Spinal cord (tissue), 9 donors: ENCODE measurements at regions not wholly inside any gene's neighbourhood (a gene's known extent, or its start where the extent isn't known, plus 50 kb on each side); places are given as distances from the start of the nearest gene placed in this dataset.

ENCODE experiments used
- DNase-seq, 6 donors: peaks; one replicate each; pipeline versions ENCODE4 v3.0.0 to v3.0.0-alpha.2; 2013 to 2015; ENCODE audit warnings: low spot score in 6 of 6, low read depth in 4 of 6
- H3K27ac ChIP-seq: one replicate; pipeline ENCODE4 v1.5.1; 2013; ENCODE audit warnings: low read depth, low read length, control low read depth
- H3K27me3 ChIP-seq: one replicate; pipeline ENCODE4 v1.6.1; 2013; ENCODE audit warnings: low read length; ENCODE audit not compliant: control insufficient read depth, insufficient read depth
- H3K36me3 ChIP-seq: one replicate; pipeline ENCODE4 v1.6.1; 2013; ENCODE audit warnings: low read length; ENCODE audit not compliant: control insufficient read depth, insufficient read depth
- H3K4me1 ChIP-seq: one replicate; pipeline ENCODE4 v1.6.1; 2013; ENCODE audit warnings: low read length; ENCODE audit not compliant: control insufficient read depth, insufficient read depth
- H3K4me3 ChIP-seq: one replicate; pipeline ENCODE4 v1.5.1; 2013; ENCODE audit warnings: low read depth, low read length, control low read depth
- H3K9me3 ChIP-seq: one replicate; pipeline ENCODE4 v1.6.1; 2013; ENCODE audit warnings: low read length; ENCODE audit not compliant: control insufficient read depth, insufficient read depth
- WGBS: methylation state at CpG from one replicate; pipeline ENCODE4 v1.1.5; 2013; ENCODE audit warnings: missing lambda C conversion rate; ENCODE audit not compliant: insufficient coverage; 5-methylcytosine and 5-hydroxymethylcytosine counted together
- donor health status: healthy.

DNA sequence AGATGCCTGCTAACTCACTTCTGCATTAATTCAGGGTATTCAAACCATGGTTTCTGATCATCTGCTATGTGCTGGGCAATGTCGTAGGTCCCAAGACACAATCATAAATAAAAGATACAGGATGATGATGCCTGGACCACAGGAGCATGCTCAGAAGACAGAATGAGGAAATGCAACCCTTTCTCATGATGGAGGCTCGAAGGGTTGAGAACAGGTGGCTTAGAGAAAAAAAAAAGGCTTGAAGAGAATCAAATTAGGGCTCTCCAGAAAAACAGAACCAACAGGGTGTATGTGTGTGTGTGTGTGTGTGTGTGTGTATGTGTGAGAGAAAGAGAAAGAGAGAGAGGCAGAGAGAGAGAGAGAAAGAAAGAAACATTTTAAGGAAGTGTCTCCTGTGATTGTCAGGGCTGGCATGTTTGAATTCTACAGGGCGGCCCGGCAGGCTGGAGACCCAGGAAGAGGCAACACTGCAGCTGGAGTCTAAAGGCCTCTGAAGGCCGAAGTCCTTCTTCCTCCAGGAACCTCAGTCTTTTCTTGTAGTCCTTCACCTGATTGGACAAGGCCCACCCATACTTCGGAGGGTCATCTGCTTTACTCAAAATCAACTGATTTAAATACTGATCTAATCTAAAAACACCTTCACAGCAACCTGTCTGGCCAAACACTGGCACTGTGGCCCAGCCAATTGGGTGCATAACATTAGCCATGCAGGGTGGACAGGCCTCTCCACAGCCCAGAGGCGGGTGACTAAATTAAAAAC, 143.8 kb downstream of the ERMARD start:
- no peak for DNase-seq
- H3K36me3 ChIP-seq, result no peaks in the 10 kb centered on the region

DNA sequence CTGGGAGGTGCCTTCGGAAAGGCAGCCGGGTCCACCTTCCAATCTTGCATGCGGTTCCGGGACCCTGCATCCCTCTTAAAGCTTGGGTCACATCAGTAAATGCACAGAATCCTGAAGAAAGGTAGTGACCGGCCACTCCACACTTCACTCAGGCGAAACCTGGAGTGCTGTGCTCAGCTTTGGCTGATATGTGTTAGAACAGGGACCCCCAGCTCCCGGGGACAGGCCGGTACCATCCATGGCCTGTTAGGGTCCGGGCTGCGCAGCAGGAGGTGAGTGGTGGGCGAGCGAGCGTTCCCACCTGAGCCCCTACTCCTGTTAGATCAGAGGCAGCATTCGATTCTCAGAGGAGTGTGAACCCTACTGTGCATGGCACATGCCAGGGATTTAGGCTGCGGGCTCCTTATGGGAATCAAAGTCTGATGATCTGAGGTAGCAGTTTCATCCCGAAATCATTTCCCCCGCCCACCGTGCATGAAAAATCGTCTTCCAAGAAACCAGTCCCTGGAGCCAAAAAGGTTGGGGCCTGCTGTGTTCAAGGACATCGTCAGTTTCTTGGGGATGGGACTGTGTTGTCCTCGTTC, 143.0 kb downstream of the ERMARD start:
- Histone ChIP-seq H3K4me1 (peaks cover 3% of the 10 kb centered on the region), H3K4me3 (no peak overlapping the region), H3K27ac (no peak overlapping the region), H3K36me3 (no peaks in the 10 kb centered on the region), H3K9me3 (no peaks in the 10 kb centered on the region), H3K27me3 (no peaks in the 10 kb centered on the region)
- DNase-seq, result no peak
- 87% methylated on average over 21 of the region's 21 CpGs for WGBS

More for the DNA sequence above, 143.8 kb downstream of the ERMARD start:
- Histone ChIP-seq H3K27me3 (no peaks in the 10 kb centered on the region), H3K9me3 (no peaks in the 10 kb centered on the region), H3K4me3 (no peak overlapping the region), H3K4me1 (peaks cover 3% of the 10 kb centered on the region), H3K27ac (no peak overlapping the region)
- WGBS, result 89% methylated on average over 5 of the region's 7 CpGs

DNA sequence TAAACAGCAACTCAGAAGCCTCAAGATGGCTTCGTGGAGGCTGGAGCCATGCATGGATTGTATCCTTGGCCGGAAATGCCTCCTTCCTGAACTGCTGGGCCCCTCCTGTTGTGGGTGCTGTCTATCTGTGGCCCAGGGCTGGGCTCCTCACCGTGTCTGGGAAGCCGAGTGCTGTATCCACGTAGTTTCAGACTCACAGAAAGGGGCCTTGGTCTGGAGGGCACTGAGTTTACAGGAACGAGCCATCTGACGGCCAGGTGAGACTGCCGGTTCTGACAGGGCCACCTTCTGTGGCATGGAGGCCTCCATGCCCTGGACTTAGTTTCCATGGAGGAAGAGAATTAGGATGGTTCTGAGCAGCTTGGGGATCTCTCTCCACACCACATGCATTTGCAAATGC, 142.2 kb downstream of the ERMARD start:
- no peak overlapping the region for H3K4me3 ChIP-seq
- H3K36me3 ChIP-seq, result no peaks in the 10 kb centered on the region
- WGBS, result 73% methylated on average over 8 of the region's 8 CpGs
- DNase-seq, result no peak
- H3K9me3 ChIP-seq, result no peaks in the 10 kb centered on the region
- H3K27me3 ChIP-seq, result no peaks in the 10 kb centered on the region
- no peak overlapping the region for H3K27ac ChIP-seq
- peaks cover 3% of the 10 kb centered on the region for H3K4me1 ChIP-seq

DNA sequence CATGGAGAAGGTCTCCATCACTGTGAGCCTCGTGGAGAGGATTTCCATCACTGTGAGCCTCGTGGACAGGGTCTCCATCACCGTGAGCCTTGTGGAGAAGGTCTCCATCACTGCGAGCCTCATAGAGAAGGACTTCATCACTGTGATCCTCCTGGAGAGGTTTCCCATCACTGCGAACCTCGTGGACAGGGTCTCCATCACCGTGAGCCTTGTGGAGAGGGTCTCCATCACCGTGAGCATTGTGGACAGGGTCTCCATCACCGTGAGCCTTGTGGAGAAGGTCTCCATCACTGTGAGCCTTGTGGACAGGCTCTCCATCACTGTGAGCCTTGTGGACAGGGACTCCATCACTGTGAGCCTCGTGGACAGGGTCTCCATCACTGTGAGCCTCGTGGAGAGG, 140.4 kb downstream of the ERMARD start:
- Histone ChIP-seq H3K27me3 (no peaks in the 10 kb centered on the region), H3K4me3 (no peak overlapping the region), H3K36me3 (no peaks in the 10 kb centered on the region), H3K4me1 (peaks cover 3% of the 10 kb centered on the region), H3K27ac (no peak overlapping the region), H3K9me3 (no peaks in the 10 kb centered on the region)
- 67% methylated on average over 11 of the region's 11 CpGs for WGBS
- DNase-seq, result no peak

DNA sequence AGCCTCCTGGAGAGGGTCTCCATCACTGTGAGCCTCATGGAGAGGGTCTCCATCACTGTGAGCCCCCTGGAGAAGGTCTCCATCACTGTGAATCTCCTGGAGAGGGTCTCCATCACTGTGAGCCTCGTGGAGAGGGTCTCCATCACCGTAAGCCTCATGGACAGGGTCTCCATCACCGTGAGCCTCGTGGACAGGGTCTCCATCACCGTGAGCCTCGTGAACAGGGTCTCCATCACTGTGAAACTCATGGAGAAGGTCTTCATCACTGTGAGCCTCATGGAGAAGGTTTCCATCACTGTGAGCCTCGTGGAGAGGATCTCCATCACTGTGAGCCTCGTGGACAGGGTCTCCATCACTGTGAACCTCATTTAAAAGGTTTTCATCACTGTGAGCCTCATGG, 140.0 kb downstream of the ERMARD start:
- DNase-seq, result no peak
- no peaks in the 10 kb centered on the region for H3K36me3 ChIP-seq
- 67% methylated on average over 8 of the region's 8 CpGs for WGBS
- no peak overlapping the region for H3K4me3 ChIP-seq
- H3K9me3 ChIP-seq, result no peaks in the 10 kb centered on the region
- no peak overlapping the region for H3K27ac ChIP-seq
- H3K4me1 ChIP-seq, result peaks cover 3% of the 10 kb centered on the region
- no peaks in the 10 kb centered on the region for H3K27me3 ChIP-seq

DNA sequence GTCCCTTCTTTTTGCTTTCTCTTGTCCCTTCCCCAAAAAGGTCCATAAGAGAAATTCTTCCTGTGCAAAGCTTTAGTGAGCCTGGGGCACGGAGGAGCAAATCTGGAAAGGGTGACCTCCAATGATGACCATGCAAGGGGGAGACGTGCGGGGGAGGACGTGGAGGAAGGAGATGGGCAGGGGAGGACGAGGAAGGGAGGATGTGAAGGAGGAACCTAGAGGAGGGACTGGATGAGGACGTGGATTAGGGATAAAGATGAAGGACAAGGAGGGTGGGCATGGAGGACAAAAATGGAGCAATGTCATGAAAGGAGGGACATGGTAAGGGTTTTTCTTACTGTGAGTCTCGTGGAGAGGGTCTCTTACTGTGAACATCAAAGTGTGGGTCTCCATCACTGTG, 139.5 kb downstream of the ERMARD start:
- no peak overlapping the region for H3K4me3 ChIP-seq
- no peaks in the 10 kb centered on the region for H3K27me3 ChIP-seq
- 93% methylated on average over 7 of the region's 7 CpGs for WGBS
- DNase-seq, result no peak
- no peaks in the 10 kb centered on the region for H3K9me3 ChIP-seq
- peaks cover 3% of the 10 kb centered on the region for H3K4me1 ChIP-seq
- no peak overlapping the region for H3K27ac ChIP-seq
- H3K36me3 ChIP-seq, result no peaks in the 10 kb centered on the region

DNA sequence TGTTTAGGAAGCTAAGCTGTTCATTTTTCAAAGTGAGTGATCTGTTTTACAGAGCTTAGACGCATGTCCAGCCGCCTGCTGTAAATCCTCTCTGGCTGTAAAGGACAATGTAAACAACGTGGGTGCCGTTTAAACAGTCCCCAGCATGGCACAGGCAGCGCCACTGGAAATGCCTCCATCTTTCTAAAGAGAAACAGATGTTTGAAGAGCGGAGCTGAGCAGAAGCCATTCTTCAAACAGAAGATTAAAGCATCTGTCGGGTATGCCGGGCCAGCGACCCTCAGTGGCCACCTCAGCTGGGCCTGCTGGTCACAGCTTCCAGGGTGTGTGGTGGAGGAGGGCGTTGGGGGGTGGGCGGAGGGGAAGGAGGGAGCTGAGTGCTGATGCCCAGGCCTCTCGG, 138.6 kb downstream of the ERMARD start:
- WGBS, result 29% methylated on average over 8 of the region's 12 CpGs

DNA sequence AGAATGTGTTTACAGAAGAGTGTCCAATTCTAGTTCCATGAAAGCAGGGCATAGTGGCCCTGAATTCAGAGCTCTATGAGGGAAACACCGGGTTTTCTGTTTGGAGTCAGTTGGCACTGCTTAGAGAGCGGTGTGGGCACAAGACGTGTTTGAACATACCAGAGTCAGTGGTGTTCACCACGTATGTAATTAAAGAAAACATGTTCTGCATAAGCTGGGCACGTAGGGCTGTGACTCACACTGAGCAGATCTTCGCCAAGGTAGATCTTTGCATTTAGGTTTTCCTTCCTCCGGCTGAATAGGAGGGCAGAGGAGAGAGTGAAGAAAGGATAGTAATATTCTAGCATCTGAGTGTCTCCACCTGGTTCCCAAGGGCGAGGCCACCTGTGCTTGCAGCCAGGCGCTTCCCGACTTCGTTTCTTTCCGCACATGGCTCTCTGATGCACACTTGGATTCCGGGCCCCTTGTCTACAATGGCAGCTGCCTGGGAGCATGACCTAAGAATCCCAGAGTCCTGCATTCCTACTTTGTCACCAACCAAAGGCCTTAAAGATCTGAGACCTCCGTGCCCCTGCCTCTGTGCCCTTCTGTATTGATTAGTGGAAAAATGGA, 136.2 kb downstream of the ERMARD start:
- H3K36me3 ChIP-seq, result no peaks in the 10 kb centered on the region
- no peak for DNase-seq
- WGBS, result 86% methylated on average over 12 of the region's 14 CpGs
- no peak overlapping the region for H3K27ac ChIP-seq
- H3K9me3 ChIP-seq, result no peaks in the 10 kb centered on the region
- H3K4me3 ChIP-seq, result no peak overlapping the region
- H3K27me3 ChIP-seq, result no peaks in the 10 kb centered on the region
- H3K4me1 ChIP-seq, result peaks cover 6% of the 10 kb centered on the region

More for the DNA sequence above, 138.6 kb downstream of the ERMARD start:
- Histone ChIP-seq H3K9me3 (no peaks in the 10 kb centered on the region), H3K36me3 (no peaks in the 10 kb centered on the region), H3K4me1 (peaks cover 3% of the 10 kb centered on the region), H3K27me3 (no peaks in the 10 kb centered on the region), H3K4me3 (no peak overlapping the region), H3K27ac (no peak overlapping the region)
- DNase-seq, result peak in 1 of 6 donors; percentile 27

DNA sequence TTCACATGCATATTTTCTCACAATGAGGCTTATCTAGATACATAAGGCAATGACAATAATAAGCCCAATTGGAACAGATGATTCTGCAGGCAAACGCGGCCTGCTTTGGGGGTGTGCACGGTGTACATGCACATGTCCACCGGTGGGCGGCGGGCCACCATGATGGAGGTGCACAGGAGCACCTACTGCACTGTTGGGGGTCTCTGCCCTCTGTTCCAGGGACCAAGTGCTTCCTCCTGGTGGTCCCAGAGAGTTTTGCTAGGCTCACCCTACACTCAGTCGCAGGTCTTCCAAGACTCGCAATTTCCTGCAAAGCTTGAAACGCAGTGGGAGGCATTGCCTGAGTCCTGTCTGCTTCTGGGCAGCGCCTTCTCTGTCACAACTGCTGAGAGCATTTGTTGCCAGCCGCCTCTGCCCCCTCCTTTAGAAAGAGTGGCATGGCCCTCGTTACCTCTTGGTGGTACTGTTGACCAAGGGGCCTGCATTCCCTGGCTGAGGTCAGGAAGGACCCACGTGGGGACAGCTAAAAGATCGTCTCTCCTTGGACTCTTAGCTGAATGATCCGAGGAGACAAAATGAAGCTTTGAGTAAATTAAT, 135.3 kb downstream of the ERMARD start:
- Histone ChIP-seq H3K9me3 (no peaks in the 10 kb centered on the region), H3K4me1 (peaks cover 6% of the 10 kb centered on the region), H3K36me3 (no peaks in the 10 kb centered on the region), H3K27ac (no peak overlapping the region), H3K4me3 (no peak overlapping the region), H3K27me3 (no peaks in the 10 kb centered on the region)
- 81% methylated on average over 15 of the region's 15 CpGs for WGBS
- DNase-seq, result no peak
